IMR-90 (cell line): ENCODE measurements at regions not wholly inside any gene's neighbourhood (a gene's known extent, or its start where the extent isn't known, plus 50 kb on each side); places are given as distances from the start of the nearest gene placed in this dataset.

Experiments used
- ATAC-seq: fragments of 200-7000 bp; cut with Tn5 transposase; 2 replicates; pipeline ENCODE4 v1.9.1; 2020; ENCODE audit warnings: low read depth, mild to moderate bottlenecking, moderate library complexity
- BruUV-seq: library from RNA; stranded (reverse); fragments of 400-500 nt; replicated peaks from 2 replicates; lab custom pipeline; 2021; lab: Mats Ljungman, UMichigan
- CTCF ChIA-PET: fragments of 300-600 bp; formaldehyde crosslinking; extraction: SDS; loops from one replicate; lab custom pipeline; 2021; ENCODE audit warnings: antibody characterized with exemption; lab: Yijun Ruan, JAX
- POLR2A ChIA-PET: fragments of 300-600 bp; sonication (Branson Sonifier 250); formaldehyde crosslinking; loops from one replicate; lab custom pipeline; 2022; ENCODE audit warnings: antibody characterized with exemption; ENCODE audit not compliant: unreplicated experiment; lab: Charles Lee
- DNase-seq: peaks from one replicate; pipeline ENCODE4 v3.0.0; 2013
- H2AFZ ChIP-seq: replicated peaks from 2 replicates; pipeline ENCODE3; 2013; ENCODE audit warnings: low read length, mild to moderate bottlenecking; ENCODE audit not compliant: poor library complexity
- H2AK5ac ChIP-seq: 2 replicates; pipeline ENCODE4 v1.6.1; 2013; ENCODE audit warnings: low read depth, low read length, inconsistent platforms
- H2AK9ac ChIP-seq: replicated peaks from 2 replicates; pipeline ENCODE3; 2013; ENCODE audit warnings: mild to moderate bottlenecking, low read depth, low read length, moderate library complexity; ENCODE audit not compliant: poor library complexity
- H2BK120ac ChIP-seq: 2 replicates; pipeline ENCODE4 v1.6.1; 2013; ENCODE audit warnings: low read depth, low read length, inconsistent platforms
- H2BK15ac ChIP-seq: 3 replicates; pipeline ENCODE4 v1.6.1; 2013; ENCODE audit warnings: low read depth, low read length, inconsistent platforms
- H2BK20ac ChIP-seq: 2 replicates; pipeline ENCODE4 v1.6.1; 2013; ENCODE audit warnings: low read depth, mild to moderate bottlenecking, inconsistent platforms, low read length, moderate library complexity
- H2BK5ac ChIP-seq: 2 replicates; pipeline ENCODE4 v1.6.1; 2013; ENCODE audit warnings: mild to moderate bottlenecking, low read depth, low read length, inconsistent platforms; ENCODE audit not compliant: poor library complexity, severe bottlenecking
- H3K14ac ChIP-seq: replicated peaks from 2 replicates; pipeline ENCODE4 v1.6.1; 2013; ENCODE audit warnings: low read depth, low read length, inconsistent platforms
- H3K18ac ChIP-seq: 2 replicates; pipeline ENCODE4 v1.6.1; 2013; ENCODE audit warnings: low read depth, low read length, control low read depth
- H3K23ac ChIP-seq: 2 replicates; pipeline ENCODE4 v1.6.1; 2013; ENCODE audit warnings: low read depth, low read length, inconsistent platforms
- H3K27ac ChIP-seq: 2 replicates; pipeline ENCODE4 v1.5.1; 2013; ENCODE audit warnings: mild to moderate bottlenecking, control low read depth, low read length; ENCODE audit not compliant: insufficient read depth
- H3K27me3 ChIP-seq: 2 replicates; pipeline ENCODE4 v1.6.1; 2013; ENCODE audit warnings: low read length; ENCODE audit not compliant: control insufficient read depth, insufficient read depth
- H3K36me3 ChIP-seq: 2 replicates; pipeline ENCODE4 v1.6.1; 2013; ENCODE audit warnings: low read length, mixed read lengths; ENCODE audit not compliant: control insufficient read depth, insufficient read depth
- H3K4ac ChIP-seq: 2 replicates; pipeline ENCODE4 v1.6.1; 2013; ENCODE audit warnings: low read depth, low read length, inconsistent platforms
- H3K4me1 ChIP-seq: 2 replicates; pipeline ENCODE4 v1.6.1; 2013; ENCODE audit warnings: low read length, mixed read lengths; ENCODE audit not compliant: control insufficient read depth, insufficient read depth
- H3K4me2 ChIP-seq: 2 replicates; pipeline ENCODE4 v1.6.1; 2013; ENCODE audit warnings: low read depth, mild to moderate bottlenecking, control low read depth, low read length, moderate library complexity
- H3K4me3 ChIP-seq: 2 replicates; pipeline ENCODE4 v1.5.1; 2013; ENCODE audit warnings: low read depth, mild to moderate bottlenecking, control low read depth, low read length, moderate library complexity; ENCODE audit not compliant: insufficient read depth
- H3K56ac ChIP-seq: 2 replicates; pipeline ENCODE4 v1.6.1; 2013; ENCODE audit warnings: low read length, inconsistent platforms; ENCODE audit not compliant: insufficient read depth; ENCODE audit errors: extremely low read depth
- H3K79me1 ChIP-seq, 2 experiments: 2 replicates each; pipeline ENCODE4 v1.6.1; 2013; ENCODE audit warnings: low read length in 2 of 2, inconsistent platforms in 1 of 2, low read depth in 1 of 2
- H3K9ac ChIP-seq: 2 replicates; pipeline ENCODE4 v1.6.1; 2013; ENCODE audit warnings: low read depth, low read length, control low read depth
- H3K9me1 ChIP-seq: 2 replicates; pipeline ENCODE4 v1.6.1; 2013; ENCODE audit warnings: low read length, inconsistent platforms; ENCODE audit not compliant: insufficient read depth
- H3K9me3 ChIP-seq: 2 replicates; pipeline ENCODE4 v1.6.1; 2013; ENCODE audit warnings: low read length; ENCODE audit not compliant: control insufficient read depth, insufficient read depth
- H4K20me1 ChIP-seq: 2 replicates; pipeline ENCODE4 v1.6.1; 2013; ENCODE audit warnings: low read length, inconsistent platforms; ENCODE audit not compliant: insufficient read depth
- H4K5ac ChIP-seq: 2 replicates; pipeline ENCODE4 v1.6.1; 2013; ENCODE audit warnings: mild to moderate bottlenecking, low read depth, low read length, control low read depth
- H4K8ac ChIP-seq, 2 experiments: 2 replicates each; pipeline ENCODE4 v1.6.1; 2013; ENCODE audit warnings: low read depth in 2 of 2, low read length in 2 of 2, control low read depth in 1 of 2, inconsistent platforms in 1 of 2
- H4K91ac ChIP-seq: 2 replicates; pipeline ENCODE4 v1.6.1; 2013; ENCODE audit warnings: low read depth, low read length, inconsistent platforms; ENCODE audit not compliant: insufficient read depth
- BHLHE40 ChIP-seq: fragments of 150-350 bp; IDR thresholded peaks from 2 replicates; pipeline ENCODE4 v1.6.1; 2016; ENCODE audit warnings: mild to moderate bottlenecking, low read depth, low read length
- CHD1 ChIP-seq: IDR thresholded peaks from 2 replicates; pipeline ENCODE4 v1.6.1; 2012; ENCODE audit warnings: low read depth, low read length, improper control_type of control experiment
- FOS ChIP-seq: fragments of 150-350 bp; IDR thresholded peaks from 2 replicates; pipeline ENCODE4 v1.6.1; 2016; ENCODE audit warnings: low read depth, low read length
- MAZ ChIP-seq: IDR thresholded peaks from 2 replicates; pipeline ENCODE4 v1.6.1; 2012; ENCODE audit warnings: low read depth, mild to moderate bottlenecking, low read length, improper control_type of control experiment, moderate library complexity, borderline replicate concordance
- WGBS, 2 experiments: methylation state at CpG; one replicate each; pipeline versions ENCODE4 v1.1.5 to v1.1.7; 2013; ENCODE audit warnings: missing lambda C conversion rate in 2 of 2; ENCODE audit not compliant: insufficient read length in 1 of 2; ENCODE audit errors: extremely low coverage in 2 of 2; 5-methylcytosine and 5-hydroxymethylcytosine counted together
- dilution Hi-C: fragments of 300-500 bp; cut with HindIII; formaldehyde crosslinking; loops from one replicate; pipeline ENCODE4 v1.14.3; 2018; ENCODE audit warnings: low sequenced_read_pairs; ENCODE audit not compliant: unreplicated experiment
- in situ Hi-C: fragments of 300-500 bp; cut with MboI; formaldehyde crosslinking; loops from 3 replicates; pipeline ENCODE4 v1.14.3; 2019; ENCODE audit warnings: low sequenced_read_pairs, inconsistent platforms, mixed read lengths
- intact Hi-C: fragments of 100-400 bp; cut with micrococcal nuclease; formaldehyde crosslinking; loops from 2 replicates; pipeline ENCODE4 v1.10.0; 2022
- TF ChIP-seq, protein P1 (sequence below): fragments of 150-350 bp; IDR thresholded peaks from 2 replicates; pipeline ENCODE4 v1.6.1; 2016; ENCODE audit warnings: low read depth, mild to moderate bottlenecking, low read length, moderate library complexity, borderline replicate concordance

GRCh38 chr4:55733932-55734331, 85.7 kb upstream of the EXOC1L start:
- H3K23ac ChIP-seq: no peak overlapping the region
- no peak overlapping the region for H3K56ac ChIP-seq
- intact Hi-C loops: loop anchor here (10.0 kb wide), 1 partner anchor 289 kb away; no protein-coding TSS in a partner anchor
- dilution Hi-C loops: no loop called here
- in situ Hi-C loops: loop anchor here (25.0 kb wide), 1 partner anchor 397 kb away; the partner anchor contains the start of gene SRD5A3
- H3K36me3 ChIP-seq: no peaks in the 10 kb centered on the region
- H3K27me3 ChIP-seq: peaks cover 7% of the 10 kb centered on the region
- ChIA-PET CTCF (interaction anchor here (1.5 kb wide), 1 partner anchor 9 kb away, joined by 3 read pairs; no protein-coding TSS in a partner anchor), POLR2A (no interaction called here)
- no peak overlapping the region for H4K91ac ChIP-seq
- H4K20me1 ChIP-seq: no peaks in the 10 kb centered on the region
- H2BK15ac ChIP-seq: no peak overlapping the region
- H2AFZ ChIP-seq: no peak overlapping the region
- no peak overlapping the region for H3K4ac ChIP-seq
- H3K4me3 ChIP-seq: no peak overlapping the region
- H2BK20ac ChIP-seq: no peak overlapping the region
- no peaks in the 10 kb centered on the region for H3K9me1 ChIP-seq
- TF ChIP-seq CHD1 (no peak), FOS (no peak), MAZ (no peak), BHLHE40 (no peak)
- TF ChIP-seq, protein P1, sequence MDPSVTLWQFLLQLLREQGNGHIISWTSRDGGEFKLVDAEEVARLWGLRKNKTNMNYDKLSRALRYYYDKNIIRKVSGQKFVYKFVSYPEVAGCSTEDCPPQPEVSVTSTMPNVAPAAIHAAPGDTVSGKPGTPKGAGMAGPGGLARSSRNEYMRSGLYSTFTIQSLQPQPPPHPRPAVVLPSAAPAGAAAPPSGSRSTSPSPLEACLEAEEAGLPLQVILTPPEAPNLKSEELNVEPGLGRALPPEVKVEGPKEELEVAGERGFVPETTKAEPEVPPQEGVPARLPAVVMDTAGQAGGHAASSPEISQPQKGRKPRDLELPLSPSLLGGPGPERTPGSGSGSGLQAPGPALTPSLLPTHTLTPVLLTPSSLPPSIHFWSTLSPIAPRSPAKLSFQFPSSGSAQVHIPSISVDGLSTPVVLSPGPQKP: no peak
- no peak overlapping the region for H3K9ac ChIP-seq
- H3K18ac ChIP-seq: no peak overlapping the region
- H2BK120ac ChIP-seq: no peak overlapping the region
- H3K14ac ChIP-seq: no peak overlapping the region
- H4K8ac ChIP-seq: no peak overlapping the region
- no peaks in the 10 kb centered on the region for H3K4me1 ChIP-seq
- H3K9me3 ChIP-seq: no peaks in the 10 kb centered on the region
- DNase-seq (peak; percentile 3), ATAC-seq (no peak)
- H2BK5ac ChIP-seq: no peak overlapping the region
- H4K5ac ChIP-seq: no peak overlapping the region
- no TSS peak for BruUV-seq
- no peak overlapping the region for H2AK9ac ChIP-seq
- WGBS, 2 experiments: 17% methylated on average over 1 of the region's 2 CpGs; no CpG with 5 or more reads in 1 of the 2 experiments
- H2AK5ac ChIP-seq: no peak overlapping the region
- no peak overlapping the region for H3K27ac ChIP-seq
- no peak overlapping the region for H3K4me2 ChIP-seq
- no peaks in the 10 kb centered on the region for H3K79me1 ChIP-seq
